Transverse colon (tissue), 4 donors: ENCODE measurements at regions not wholly inside any gene's neighbourhood (a gene's known extent, or its start where the extent isn't known, plus 50 kb on each side); places are given as distances from the start of the nearest gene placed in this dataset.

Experiments
- DNase-seq: peaks from one replicate; pipeline ENCODE4 v3.0.0-alpha.2; 2019
- H3K27ac ChIP-seq, 4 donors: fragments of 200-600 bp; sonication (generic); 2 replicates each; pipeline ENCODE4 v1.5.1; 2016 to 2018; ENCODE audit warnings: inconsistent platforms in 4 of 4
- H3K27me3 ChIP-seq: fragments of 200-600 bp; sonication (generic); 2 replicates; pipeline ENCODE4 v1.5.1; 2017; ENCODE audit warnings: inconsistent platforms
- H3K36me3 ChIP-seq, 4 donors: fragments of 200-600 bp; sonication (generic); 2 replicates each; pipeline ENCODE4 v1.5.1; 2017 to 2019; ENCODE audit warnings: inconsistent platforms in 4 of 4
- H3K4me1 ChIP-seq, 4 donors: fragments of 200-600 bp; sonication (generic); 2 replicates each; pipeline ENCODE4 v1.5.1; 2017 to 2020; ENCODE audit warnings: inconsistent platforms in 4 of 4
- H3K4me3 ChIP-seq, 4 donors: fragments of 200-600 bp; sonication (generic); 1 replicate in 1 of 4; 2 replicates in 3 of 4; pipeline versions ENCODE4 v1.5.1 to v1.6.1; 2017 to 2019; ENCODE audit warnings: inconsistent platforms in 4 of 4
- H3K9me3 ChIP-seq, 2 donors: fragments of 200-600 bp; sonication (generic); 2 replicates each; pipeline ENCODE4 v1.5.1; 2017 to 2019; ENCODE audit warnings: inconsistent platforms in 2 of 2
- EP300 ChIP-seq: sonication (generic); formaldehyde crosslinking; IDR thresholded peaks from one replicate; pipeline ENCODE4 v1.6.1; 2017; ENCODE audit warnings: antibody characterized with exemption, low read depth
- POLR2A ChIP-seq: fragments of 450-650 bp; IDR thresholded peaks from one replicate; pipeline ENCODE4 v1.6.1; 2016; ENCODE audit warnings: antibody characterized with exemption, mild to moderate bottlenecking, moderate library complexity
- POLR2AphosphoS5 ChIP-seq, 3 donors: sonication (generic); formaldehyde crosslinking; IDR thresholded peaks; one replicate each; pipeline ENCODE4 v1.6.1; 2016; ENCODE audit warnings: antibody characterized with exemption in 3 of 3
- WGBS, 2 donors: methylation state at CpG; one replicate each; pipeline ENCODE4 v1.1.5; 2018; ENCODE audit warnings: low coverage in 1 of 2; 5-methylcytosine and 5-hydroxymethylcytosine counted together
- in situ Hi-C, 4 donors: fragments of 200-750 bp; cut with MboI; loops; one replicate each; pipeline versions ENCODE4 v1.15.0 to v1.15.1; 2017; ENCODE audit warnings: low sequenced_read_pairs in 3 of 4, low pct_ligation_motif_present in 1 of 4, low pct_unique_long_range_greater_than_20kb in 1 of 4
- intact Hi-C: fragments of 100-400 bp; cut with DNase I; formaldehyde crosslinking; loops from one replicate; pipeline ENCODE4 v1.15.1; 2023; ENCODE audit warnings: low total_unique reads
- TF ChIP-seq, protein P1 (sequence below), 5 experiments: fragments of 200-600 bp in 3 of 5; fragments of 450-650 bp in 2 of 5; sonication (generic) in 3 of 5; IDR thresholded peaks; 1 replicate in 2 of 5; 2 replicates in 3 of 5; pipeline ENCODE4 v1.5.1; 2016 to 2017; ENCODE audit warnings: antibody characterized with exemption in 5 of 5, inconsistent platforms in 3 of 5, mild to moderate bottlenecking in 2 of 5, moderate library complexity in 1 of 5

DNA sequence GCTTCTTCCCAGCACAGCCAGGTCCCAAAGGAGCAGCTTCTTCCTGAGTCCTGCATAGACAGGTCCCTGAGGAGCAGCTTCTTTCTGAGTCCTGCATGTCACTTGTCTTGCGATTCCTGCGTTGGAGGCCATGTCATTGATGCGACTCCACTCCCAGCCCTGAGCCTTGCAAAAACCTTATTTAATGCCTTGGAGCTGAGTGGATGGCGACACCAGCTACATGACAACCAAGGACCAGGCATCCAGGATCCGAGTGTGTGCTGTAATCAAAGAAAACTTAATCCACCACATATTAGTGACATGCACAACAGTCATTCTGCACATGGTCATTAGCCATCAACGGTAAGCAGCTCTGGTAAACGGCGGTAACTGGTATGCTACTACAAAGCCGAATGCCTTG is 315.8 kb downstream of the TEX29 start:
- Histone ChIP-seq H3K4me3 (no peak overlapping the region), H3K9me3 (no peaks in the 10 kb centered on the region), H3K4me1 (no peaks in the 10 kb centered on the region), H3K27ac (no peak overlapping the region), H3K36me3 (no peaks in the 10 kb centered on the region), H3K27me3 (no peaks in the 10 kb centered on the region)
- in situ Hi-C loops (no loop called here), intact Hi-C loops (no loop called here)
- TF ChIP-seq POLR2A (no peak), EP300 (no peak), POLR2AphosphoS5 (IDR thresholded peaks at IDR 0.05) (no peak)
- TF ChIP-seq, protein P1, sequence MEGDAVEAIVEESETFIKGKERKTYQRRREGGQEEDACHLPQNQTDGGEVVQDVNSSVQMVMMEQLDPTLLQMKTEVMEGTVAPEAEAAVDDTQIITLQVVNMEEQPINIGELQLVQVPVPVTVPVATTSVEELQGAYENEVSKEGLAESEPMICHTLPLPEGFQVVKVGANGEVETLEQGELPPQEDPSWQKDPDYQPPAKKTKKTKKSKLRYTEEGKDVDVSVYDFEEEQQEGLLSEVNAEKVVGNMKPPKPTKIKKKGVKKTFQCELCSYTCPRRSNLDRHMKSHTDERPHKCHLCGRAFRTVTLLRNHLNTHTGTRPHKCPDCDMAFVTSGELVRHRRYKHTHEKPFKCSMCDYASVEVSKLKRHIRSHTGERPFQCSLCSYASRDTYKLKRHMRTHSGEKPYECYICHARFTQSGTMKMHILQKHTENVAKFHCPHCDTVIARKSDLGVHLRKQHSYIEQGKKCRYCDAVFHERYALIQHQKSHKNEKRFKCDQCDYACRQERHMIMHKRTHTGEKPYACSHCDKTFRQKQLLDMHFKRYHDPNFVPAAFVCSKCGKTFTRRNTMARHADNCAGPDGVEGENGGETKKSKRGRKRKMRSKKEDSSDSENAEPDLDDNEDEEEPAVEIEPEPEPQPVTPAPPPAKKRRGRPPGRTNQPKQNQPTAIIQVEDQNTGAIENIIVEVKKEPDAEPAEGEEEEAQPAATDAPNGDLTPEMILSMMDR (IDR thresholded peaks at IDR 0.05): no peak
- 80 to 90% methylated on average over 1 to 9 of the region's 9 CpGs for WGBS, 2 donors
- no peak for DNase-seq

DNA sequence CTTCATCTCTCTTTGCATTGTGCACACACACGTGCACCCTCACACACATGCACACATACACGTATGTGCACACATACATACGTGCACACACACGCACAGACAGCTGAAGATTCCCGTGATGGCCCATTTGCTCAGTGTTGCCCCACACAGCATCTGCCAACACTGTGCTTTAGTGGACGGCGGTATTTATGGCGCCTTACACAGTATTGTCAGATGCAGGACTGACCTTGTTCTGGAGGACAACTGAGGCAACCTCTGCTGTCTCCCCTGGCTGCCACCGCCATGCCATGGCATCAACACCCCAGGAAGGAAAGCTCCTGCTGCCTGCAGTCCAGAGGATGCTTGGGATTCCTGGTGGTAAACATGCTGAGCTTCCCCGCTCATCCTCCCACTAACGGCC is 316.4 kb downstream of the TEX29 start:
- in situ Hi-C loops: no loop called here
- WGBS, 2 donors: 80 to 81% methylated on average over 2 to 11 of the region's 11 CpGs

DNA sequence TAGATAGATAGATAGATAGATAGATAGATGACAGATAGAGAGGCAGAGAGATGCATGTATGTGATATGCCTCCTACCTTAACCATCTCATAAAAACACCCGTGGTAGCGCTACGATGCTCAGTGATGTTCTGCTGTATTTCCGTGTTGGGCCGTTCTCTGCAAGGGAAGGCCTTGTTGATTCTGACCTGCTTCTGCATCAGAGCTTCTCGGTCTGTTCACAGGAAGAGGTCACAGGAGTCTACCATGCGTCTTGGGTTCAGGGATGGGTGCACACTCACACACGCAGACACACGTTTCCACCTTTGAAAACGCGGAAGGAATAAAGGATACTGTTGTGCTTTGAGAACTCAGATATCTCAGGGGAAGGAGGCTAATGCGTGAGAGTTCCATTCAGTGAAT is 316.9 kb downstream of the TEX29 start:
- intact Hi-C loops: no loop called here
- no peaks in the 10 kb centered on the region for H3K27me3 ChIP-seq
- TF ChIP-seq POLR2A: no peak
- no peak for TF ChIP-seq EP300
- TF ChIP-seq, protein P1 (IDR thresholded peaks at IDR 0.05): no peak
- TF ChIP-seq POLR2AphosphoS5 (IDR thresholded peaks at IDR 0.05): no peak
- no peak for DNase-seq
- WGBS, 2 donors: 86 to 91% methylated on average over 12 of the region's 12 CpGs
- no peak overlapping the region for H3K4me3 ChIP-seq
- H3K36me3 ChIP-seq: no peaks in the 10 kb centered on the region
- in situ Hi-C loops: no loop called here
- H3K27ac ChIP-seq: no peak overlapping the region
- H3K9me3 ChIP-seq: no peaks in the 10 kb centered on the region
- H3K4me1 ChIP-seq: no peaks in the 10 kb centered on the region

More for the DNA sequence above, 316.4 kb downstream of the TEX29 start:
- Histone ChIP-seq H3K27ac (no peak overlapping the region), H3K27me3 (no peaks in the 10 kb centered on the region), H3K9me3 (no peaks in the 10 kb centered on the region), H3K4me3 (no peak overlapping the region), H3K36me3 (no peaks in the 10 kb centered on the region), H3K4me1 (no peaks in the 10 kb centered on the region)
- no peak for TF ChIP-seq POLR2AphosphoS5 (IDR thresholded peaks at IDR 0.05)
- TF ChIP-seq POLR2A: no peak
- TF ChIP-seq, protein P1 (IDR thresholded peaks at IDR 0.05): no peak
- no peak for TF ChIP-seq EP300
- DNase-seq: no peak
- intact Hi-C loops: no loop called here

DNA sequence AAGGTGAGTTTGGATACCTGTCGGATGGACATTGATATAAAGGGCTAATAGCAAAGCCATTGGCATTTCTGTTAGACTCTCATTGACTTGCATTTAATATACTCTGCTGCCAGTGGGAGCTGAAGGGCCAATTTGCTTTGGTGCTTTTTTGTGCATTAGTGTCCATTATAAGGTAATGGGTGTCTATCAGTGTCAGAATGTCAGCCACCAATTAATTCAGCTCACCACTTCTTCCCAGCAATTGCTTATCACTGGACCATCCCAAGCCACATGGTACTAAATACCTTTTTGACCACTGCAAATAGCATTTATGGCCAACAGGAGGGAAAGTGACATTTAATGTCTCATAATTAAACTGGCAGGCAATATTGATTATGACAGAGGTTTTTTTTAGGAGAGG is 317.8 kb downstream of the TEX29 start:
- Histone ChIP-seq H3K4me1 (no peaks in the 10 kb centered on the region), H3K27ac (no peak overlapping the region), H3K36me3 (no peaks in the 10 kb centered on the region), H3K27me3 (no peaks in the 10 kb centered on the region), H3K4me3 (no peak overlapping the region), H3K9me3 (no peaks in the 10 kb centered on the region)
- DNase-seq: no peak
- WGBS, 2 donors: 80% methylated on average over 1 of the region's 1 CpG; no CpG with 5 or more reads in 1 of the 2 donors
- intact Hi-C loops (no loop called here), in situ Hi-C loops (no loop called here)
- TF ChIP-seq POLR2AphosphoS5 (IDR thresholded peaks at IDR 0.05): no peak
- no peak for TF ChIP-seq POLR2A
- no peak for TF ChIP-seq EP300
- TF ChIP-seq, protein P1 (IDR thresholded peaks at IDR 0.05): no peak
